Glomerular endothelial cell (primary cell): ENCODE measurements at regions not wholly inside any gene's neighbourhood (a gene's known extent, or its start where the extent isn't known, plus 50 kb on each side); places are given as distances from the start of the nearest gene placed in this dataset.
A peak's percentile ranks its signal among the peaks of the same experiment; 100 is the strongest.

ENCODE experiments used
- DNase-seq: peaks from one replicate; pipeline ENCODE4 v3.0.0-alpha.2; 2011; ENCODE audit warnings: low read depth, low spot score; ENCODE audit errors: extremely low read depth

DNA sequence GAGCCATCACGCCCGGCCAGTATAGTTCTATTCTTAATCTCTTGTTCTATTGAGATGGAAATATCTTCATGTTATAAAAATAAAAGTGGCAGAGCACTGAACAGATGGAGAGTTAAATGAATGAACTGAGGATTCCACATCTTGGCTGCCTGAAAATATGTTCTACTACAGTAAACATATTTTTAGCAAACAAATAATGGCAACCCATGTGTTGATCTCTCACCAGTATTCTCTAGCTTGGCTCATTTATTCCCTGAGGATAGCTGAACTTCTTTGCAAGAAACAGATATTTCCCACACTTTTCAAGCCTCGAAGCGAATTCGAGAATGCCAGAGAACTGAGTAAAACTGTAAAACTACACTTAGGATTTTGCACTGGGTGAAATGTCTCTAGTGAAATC lies 58.9 kb downstream of the DIRAS3 start:
- no peak for DNase-seq

DNA sequence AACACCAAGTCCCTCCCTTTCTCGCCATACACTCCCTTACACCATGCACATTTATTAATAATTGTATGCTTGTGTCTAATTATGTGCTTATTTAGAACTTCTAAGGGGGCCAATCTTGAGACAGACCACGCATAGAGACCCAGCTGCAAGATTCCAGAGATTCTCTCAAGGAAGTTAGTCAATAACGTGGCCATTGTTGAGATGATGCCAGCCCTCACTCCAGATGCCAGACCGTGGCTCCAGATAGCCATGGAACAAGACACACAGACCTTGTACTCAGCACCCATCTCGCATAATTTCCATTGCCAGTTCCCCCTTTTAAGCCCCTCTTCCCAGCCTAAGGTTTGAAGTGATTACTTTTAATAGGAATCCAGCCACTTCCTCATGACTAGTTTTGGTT lies 62.4 kb downstream of the DIRAS3 start:
- DNase-seq, result no peak

DNA sequence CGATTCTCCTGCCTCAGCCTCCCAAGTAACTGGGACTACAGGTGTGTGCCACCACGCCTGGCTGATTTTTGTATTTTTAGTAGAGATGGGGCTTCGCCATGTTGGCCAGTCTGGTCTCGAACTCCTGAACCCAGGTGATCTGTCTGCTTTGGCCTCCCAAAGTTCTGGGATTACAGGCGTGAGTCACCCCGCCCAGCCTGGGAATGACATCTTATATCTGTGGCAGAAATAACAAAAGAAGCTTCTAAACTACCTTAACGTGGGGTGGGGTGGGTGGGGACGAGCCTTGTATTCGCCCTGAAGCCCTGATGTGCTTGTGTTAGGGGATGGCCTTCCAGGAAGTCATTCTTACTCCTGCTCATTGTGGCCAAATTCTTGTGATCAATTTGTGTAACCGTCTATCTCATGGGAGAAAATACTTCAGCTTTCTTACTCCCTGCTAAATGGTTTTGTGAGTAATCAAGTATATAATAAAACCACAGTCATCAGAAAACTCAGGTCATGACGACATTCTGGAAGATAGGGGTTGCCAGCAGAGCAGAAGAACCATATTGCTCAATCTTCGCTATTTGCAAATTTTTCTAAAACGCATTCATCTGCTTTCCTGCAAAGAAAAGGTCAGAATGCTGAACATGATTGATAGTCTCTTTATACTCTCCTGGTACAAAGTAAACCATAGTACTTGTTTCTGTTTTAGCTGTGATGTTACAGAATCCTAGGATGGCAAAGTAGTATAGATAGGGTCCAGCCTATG lies 63.2 kb downstream of the DIRAS3 start:
- no peak for DNase-seq

DNA sequence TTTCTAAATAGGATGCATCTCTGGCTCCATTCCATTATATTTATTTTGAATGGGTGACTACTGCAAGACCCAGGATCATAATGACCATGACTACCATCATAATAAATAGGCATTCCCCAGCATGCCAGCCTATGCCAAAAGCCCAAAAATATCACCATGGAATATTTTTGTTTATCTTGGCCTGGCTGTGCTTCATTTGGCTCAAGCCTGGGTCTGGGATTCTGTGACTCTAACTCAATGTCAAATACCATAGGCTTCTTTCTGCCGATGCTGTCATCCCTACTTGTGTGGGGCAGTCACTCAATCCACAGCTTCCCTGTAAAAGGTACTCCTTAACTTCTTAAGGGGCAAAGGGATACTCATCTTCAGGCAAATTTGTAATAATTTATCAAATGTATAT lies 66.6 kb downstream of the DIRAS3 start:
- no peak for DNase-seq

DNA sequence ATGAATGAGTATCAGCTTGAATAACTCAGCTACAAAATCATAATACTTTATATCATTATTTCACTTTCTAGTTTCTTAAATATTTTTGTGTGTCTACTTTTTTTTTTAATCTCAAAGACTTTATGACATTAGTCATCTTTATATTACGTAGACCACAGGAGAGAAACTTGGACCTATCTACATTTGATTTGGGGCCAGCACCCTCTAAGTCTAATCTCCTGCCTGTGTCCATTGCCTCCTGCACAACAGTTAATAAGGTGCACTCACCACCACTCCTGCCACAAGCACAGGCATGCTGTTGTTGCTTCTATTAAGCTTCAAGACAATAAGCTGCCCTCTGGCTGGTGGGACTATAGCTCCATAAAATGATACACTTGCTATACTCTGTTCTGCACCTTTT lies 70.4 kb downstream of the DIRAS3 start:
- DNase-seq, result no peak

DNA sequence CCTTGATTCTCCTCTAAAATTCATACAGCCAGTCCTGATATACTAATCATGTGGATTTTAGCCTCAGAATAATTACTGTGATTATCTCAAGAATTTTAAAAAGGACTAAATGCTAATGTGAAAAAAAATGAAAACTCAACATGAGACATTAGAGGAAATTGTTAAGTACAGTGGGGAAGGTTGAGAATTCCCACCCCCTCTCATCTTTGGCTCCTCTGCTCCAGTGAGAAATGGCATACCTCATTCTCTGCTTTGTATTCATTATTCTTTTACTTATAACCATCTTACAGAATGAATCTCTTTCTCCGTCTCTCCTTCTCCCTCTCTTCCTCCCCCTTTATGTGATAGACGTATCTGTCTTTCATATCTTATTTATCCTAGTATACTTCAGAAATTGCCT lies 70.9 kb downstream of the DIRAS3 start:
- DNase-seq, result no peak

DNA sequence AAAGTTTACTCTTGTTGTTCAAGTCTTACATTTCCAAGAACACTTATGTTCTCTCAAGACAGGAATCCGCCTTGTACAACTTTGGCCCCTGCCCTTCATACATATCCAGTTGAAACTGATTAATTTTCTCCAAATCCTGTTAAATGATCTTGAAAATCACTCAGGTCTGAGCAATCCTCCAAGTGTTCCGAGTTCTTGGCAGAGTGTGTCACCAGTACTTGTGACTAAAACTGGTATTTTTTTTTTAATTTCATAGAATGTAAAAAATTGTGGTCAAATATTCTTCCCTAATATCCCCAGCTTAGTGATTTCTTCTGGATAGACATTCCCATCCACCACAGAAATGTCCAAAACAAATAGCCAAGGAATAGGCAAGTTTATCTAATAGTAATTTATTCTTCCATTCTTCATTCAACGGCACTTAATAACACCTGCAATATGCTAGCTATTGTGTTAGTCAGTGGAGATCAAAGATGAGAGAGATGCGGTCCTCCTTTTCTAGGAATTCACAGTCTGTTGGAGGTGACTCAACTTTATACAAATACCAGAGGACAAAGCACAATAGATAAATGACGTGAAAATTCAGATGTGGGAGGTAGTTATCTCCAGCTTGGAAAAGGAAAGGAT lies 71.4 kb downstream of the DIRAS3 start:
- no peak for DNase-seq

DNA sequence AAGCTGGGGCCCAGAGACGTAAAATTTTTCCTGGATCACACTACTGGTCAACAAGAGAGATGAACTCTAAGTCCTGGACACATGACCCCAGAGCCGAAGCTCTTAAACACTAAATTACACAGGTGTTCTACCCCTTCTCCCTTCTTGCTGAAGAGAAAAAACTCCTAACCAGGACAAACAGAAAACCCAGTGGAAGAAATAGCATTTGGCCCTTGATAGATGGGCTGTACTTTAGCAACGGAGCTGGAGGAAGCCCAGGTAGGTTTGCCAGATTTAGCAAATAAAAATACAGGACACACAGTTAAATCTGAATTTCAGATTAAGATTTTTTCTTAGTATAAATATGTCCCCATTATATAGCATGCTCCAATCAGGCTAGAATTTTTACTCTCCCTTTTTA lies 72.7 kb downstream of the DIRAS3 start:
- no peak for DNase-seq

DNA sequence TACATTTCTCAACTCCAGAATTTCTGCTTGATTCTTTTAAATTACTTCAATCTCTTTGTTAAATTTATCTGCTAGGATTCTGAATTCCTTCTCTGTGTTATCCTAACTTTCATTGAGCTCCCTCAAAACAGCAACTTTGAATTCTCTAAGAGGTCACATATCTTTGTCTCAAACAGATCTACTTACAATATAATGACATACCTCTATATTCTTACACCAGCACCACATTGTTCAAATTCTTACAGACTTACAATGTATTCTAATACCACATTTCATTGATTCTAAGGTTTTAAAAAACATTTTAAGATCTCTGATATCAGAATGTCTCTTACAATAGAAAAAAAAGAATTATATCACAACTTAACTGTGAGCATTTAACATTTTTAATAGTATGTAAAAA lies 77.4 kb downstream of the DIRAS3 start:
- no peak for DNase-seq

DNA sequence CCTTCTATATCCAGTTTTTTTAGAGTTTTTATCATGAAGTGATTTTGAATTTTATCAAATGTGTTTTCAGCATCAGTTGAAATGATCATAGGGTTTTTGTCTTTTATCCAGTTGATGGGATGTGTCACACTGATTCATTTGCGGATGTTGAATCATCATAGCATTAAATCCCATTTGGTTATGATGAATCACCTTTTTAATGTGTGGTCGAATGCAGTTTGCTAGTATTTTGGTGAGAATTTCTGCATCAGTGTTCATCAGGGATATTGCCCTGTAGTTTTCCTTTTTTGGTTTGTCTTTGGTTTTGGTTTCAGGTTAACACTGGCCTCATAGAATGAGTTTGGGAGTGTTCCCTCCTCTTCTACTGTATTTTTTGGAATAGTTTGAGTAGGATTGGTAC lies 80.3 kb downstream of the DIRAS3 start:
- DNase-seq, result peak; percentile 41

DNA sequence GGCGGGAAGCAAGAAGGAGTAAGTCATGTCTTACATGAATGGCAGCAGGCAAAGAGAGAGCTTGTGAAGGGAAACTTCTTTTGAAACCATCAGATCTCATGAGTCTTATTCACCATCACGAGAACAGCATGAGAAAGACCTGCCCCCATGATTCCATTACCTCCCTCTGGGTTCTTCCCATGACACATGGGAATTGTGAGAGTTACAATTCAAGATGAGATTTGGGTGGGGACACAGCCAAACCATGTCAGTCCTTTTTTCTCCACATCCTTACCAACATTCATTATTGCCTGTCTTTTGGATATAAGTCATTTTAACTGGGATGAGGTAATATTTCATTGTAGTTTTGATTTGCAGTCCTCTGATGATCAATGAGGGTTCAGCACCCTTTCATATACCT lies 81.0 kb downstream of the DIRAS3 start:
- no peak for DNase-seq

DNA sequence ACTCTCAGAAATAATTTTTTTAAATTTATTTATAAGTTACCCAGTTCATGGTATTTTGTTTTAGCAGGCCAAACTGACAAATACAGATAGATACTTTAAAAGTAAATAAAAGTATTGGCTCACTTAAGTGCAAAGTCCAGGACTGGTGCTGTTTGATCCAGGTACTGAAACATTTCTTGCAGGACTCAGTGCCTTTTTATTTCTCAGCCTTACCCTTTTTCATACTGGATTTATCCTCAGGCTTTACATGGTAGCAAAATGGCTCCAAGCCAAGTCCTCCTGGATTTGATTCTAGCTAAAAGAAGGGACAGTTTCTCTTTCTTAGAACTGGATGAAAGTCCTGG lies 83.8 kb downstream of the DIRAS3 start:
- DNase-seq, result no peak

DNA sequence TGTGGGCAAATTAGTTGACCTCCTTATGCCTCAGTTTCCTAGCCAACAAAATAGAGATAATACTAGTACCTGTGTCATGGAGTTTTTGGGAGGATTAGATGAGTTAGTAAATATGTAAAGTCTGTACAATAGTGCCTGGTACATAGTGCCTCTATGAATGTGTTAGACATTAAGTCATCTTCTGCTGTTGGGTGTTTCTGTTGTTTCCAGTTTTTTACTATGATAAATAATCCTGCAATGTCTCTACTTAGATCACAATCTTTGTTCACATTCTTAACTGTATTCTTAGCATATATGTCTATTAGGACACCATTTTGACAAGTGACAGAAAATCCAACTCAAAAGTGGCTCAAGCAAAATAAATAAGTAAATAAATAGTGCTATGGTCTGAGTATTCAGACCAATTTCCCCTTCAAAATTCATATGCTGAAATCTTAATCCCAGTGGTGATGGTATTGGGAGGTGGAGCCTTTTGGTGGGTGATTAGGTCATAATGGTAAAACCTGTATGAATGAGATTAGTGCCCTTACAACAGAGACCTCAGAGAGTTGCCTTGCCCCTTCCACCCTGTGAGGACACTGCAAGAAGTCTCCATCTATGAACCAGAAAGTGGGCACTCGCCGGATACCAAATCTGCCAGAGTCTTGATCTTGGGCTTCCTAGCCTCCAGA lies 84.3 kb downstream of the DIRAS3 start:
- no peak for DNase-seq

DNA sequence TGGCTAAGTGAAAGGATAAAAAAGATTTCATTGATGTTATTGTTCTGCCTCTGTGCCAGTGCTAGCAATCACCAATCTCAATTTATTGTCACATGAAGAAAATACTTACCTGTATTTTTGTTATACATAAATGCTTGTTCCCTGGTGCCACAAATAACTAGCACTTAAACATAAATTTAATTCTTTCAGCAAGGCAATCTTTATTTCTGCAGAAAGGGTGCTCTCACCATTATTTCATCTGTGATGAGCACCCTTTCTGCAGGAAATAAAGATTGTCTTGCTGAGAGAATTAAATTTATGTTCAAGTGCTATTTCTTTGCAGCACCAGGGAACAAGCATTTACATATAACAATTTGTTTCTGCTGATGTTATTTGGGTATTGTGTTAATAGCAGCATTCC lies 87.2 kb downstream of the DIRAS3 start:
- no peak for DNase-seq

DNA sequence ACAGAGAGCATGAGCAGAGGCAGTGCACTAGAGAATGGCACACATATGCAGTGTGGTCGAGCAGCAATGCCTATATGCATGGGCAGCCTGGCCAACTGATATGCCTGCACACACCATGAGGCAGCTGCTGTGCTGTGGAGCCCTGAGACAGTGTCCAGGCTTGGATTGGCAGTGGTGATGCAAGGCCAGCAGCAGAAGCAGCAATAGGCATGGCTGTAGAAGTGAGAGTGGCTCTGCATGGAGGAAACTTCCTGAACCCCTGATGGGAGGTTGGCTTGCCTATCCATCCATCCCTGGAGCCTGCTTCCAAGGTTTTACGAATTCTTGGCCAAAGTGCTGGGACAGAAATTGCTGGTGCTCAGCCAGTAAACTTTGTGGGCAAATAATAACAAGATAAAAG lies 89.7 kb downstream of the DIRAS3 start:
- no peak for DNase-seq

DNA sequence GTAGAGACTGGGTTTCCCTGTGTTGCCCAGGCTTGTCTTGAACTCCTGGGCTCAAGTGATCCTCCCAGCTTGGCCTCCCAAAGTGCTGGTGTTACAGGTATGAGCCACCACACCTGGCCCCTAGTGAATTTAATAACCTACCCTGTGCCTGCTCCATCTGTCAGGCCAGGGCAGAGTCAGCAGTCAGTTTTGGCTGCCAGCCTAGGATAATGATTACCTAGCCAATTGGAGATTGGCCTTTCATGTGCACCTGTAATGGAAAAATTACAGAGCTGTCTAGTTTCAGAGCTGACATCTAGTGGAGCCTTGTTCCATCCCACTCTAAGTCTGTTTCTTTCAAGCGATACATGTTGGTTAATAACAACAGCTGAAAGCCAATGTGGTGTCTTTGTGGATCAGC lies 92.0 kb downstream of the DIRAS3 start:
- DNase-seq, result no peak

DNA sequence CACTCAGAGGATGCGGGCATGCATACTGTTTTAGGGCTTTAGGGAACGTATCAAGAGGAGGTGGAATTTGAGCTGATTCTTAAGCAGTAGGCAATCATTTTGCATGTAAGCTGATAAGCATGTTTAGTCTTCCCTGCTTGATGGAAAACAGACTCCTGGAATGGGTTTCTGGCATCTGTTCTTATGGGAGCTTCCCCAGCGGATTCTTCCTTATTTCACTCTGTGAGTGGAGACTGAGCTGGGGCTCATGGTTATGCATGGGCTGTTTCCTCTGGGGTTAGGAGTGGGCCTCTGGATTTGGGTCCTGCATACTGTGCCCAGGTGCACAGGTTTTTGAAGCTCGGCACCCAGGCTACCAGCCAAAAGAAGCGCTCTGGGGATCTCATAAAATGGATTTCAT lies 93.4 kb downstream of the DIRAS3 start:
- no peak for DNase-seq

DNA sequence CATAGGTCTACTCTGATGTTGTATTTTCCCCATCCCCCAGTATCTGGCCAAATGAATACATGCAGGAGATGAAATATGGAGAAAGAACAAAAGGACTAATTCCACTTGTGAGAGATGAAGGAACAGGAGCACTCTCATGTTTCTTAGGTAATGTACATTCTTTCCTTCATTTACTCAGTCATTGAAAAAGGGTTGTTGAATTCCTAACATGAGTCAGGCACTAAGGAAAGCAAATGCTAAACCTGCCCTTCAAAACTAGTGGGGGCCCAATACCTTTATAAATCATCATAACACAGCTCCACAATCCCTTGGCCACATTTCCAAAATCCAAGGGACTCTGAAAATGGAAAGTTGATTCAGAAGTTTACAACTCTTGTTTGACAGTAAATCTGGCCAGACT lies 94.3 kb downstream of the DIRAS3 start:
- no peak for DNase-seq

DNA sequence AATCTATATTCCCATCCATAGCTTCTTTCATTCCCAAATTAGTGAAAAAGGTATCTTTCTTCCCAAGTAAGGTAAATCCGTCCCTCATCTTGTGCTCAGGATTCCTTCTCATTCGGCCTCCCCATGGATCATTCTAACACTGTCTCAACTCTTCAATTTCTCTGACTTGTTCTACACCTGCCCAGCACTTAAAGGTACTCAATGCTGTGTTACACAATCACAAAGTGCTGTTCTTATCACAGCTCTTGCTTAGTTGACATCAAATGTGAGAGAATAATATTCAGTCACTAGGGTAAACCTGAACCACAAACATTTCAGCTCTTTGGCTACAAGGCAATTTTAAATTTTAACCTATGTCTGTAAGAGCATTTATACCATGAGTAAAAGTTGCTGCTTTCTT lies 94.8 kb downstream of the DIRAS3 start:
- no peak for DNase-seq

DNA sequence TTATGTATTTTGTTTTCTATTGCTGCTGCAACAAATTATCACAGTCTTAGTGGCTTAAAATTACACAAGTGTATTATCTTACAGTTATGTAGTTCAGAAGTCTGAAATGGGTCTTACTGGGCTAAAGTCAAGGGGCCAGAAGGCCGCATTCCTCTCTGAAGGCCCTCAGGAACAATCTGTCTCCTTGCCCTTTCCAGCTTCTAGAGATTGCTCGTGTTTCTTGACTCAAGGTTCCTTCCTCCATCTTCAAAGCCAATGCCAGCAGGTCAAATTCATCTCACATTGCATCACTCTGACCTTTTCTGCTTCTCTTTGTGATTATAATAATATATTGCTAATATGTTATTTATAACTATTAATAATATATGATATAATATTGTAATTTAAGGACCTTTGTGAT lies 97.1 kb downstream of the DIRAS3 start:
- DNase-seq, result peak; percentile 4

DNA sequence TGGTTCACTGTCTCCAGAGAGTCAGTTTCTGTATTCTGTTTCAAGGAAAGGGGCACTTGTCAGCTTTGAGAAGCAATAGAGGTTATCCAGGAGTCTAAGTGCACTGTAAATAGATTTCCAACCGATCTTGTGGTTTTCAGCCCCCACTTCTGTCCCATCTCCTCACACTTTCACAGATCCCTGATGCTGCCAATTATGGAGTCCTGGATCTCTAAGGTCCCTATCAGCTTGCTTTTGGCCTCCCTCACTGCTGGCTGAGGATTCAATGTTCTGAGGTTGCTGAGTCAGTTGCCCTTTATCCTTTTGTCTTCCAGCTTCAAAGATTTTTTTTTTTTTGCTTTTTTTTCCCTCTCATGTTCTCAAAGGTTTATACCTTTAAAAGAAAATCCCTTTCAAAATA lies 98.4 kb downstream of the DIRAS3 start:
- no peak for DNase-seq

DNA sequence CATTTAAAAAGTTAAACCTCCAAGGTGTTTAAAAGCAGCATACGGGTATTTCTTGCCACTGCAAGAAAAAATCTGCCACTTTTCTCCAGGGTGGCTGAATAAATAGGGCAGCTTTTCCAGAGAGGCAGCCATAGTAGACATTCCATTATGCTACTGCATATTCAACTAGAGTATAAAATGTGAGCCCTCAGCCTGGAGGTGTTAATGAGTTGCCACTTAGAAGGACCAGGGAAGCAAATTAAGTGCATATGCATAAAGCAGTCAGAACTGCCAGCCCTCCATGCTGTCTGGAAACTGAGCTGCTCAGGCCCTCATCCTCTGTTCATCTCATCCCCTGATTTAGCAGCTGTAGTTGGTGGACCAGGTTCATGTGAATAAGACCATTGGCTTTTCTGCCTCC lies 99.4 kb downstream of the DIRAS3 start:
- no peak for DNase-seq
